ENCODE measurements at regions not wholly inside any gene's neighbourhood (a gene's known extent, or its start where the extent isn't known, plus 50 kb on each side); places are given as distances from the start of the nearest gene placed in this dataset.

DNA sequence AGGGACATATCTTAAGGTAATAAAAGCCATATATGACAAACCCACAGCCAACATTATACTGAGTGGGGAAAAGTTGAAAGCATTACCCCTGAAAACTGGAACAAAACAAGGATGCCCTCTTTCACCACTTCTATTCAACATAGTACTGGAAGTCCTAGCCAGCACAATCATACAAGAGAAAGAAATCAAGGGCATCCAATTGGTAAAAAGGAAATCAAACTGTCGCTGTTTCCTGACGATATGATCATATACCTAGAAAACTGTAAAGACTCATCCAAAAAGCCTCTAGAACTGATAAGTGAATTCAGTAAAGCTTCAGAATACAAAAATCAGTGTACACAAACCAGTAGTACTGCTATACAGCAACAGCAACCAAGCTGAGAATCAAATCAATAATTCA, 53.8 kb upstream of the PSME4 start:
- CTCF ChIA-PET = no interaction called here
- TF ChIP-seq, protein P1, sequence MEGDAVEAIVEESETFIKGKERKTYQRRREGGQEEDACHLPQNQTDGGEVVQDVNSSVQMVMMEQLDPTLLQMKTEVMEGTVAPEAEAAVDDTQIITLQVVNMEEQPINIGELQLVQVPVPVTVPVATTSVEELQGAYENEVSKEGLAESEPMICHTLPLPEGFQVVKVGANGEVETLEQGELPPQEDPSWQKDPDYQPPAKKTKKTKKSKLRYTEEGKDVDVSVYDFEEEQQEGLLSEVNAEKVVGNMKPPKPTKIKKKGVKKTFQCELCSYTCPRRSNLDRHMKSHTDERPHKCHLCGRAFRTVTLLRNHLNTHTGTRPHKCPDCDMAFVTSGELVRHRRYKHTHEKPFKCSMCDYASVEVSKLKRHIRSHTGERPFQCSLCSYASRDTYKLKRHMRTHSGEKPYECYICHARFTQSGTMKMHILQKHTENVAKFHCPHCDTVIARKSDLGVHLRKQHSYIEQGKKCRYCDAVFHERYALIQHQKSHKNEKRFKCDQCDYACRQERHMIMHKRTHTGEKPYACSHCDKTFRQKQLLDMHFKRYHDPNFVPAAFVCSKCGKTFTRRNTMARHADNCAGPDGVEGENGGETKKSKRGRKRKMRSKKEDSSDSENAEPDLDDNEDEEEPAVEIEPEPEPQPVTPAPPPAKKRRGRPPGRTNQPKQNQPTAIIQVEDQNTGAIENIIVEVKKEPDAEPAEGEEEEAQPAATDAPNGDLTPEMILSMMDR (IDR thresholded peaks at IDR 0.05; ENCODE audit: control extremely low read depth, extremely low read depth, low read depth, missing control alignments) = no peak
- no peak for DNase-seq (ENCODE audit: extremely low spot score)
- POLR2A ChIA-PET = no interaction called here

DNA sequence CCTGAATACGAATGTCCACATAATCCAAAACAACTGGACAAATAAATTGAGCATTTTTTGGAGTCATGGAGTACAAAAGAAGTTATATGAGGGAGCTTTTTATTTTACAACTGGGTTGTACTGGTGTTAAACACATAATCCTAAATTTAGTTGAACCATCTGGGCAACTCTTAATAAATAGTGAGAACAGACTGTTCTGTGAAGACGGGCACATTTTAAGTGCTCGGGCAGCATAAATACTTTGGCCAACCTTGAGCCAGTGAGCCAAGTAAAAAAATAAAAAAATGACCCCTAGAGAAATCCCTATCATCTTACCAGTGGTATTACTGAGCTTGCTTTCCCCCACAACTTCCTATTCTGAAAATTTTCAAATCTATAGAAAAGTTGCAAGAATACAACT, 50.9 kb upstream of the PSME4 start:
- ChIA-PET CTCF (interaction anchor here (0.7 to 1.6 kb wide), 2 partner anchors 9 to 16 kb away, joined by 3 to 6 read pairs; no protein-coding TSS in a partner anchor), POLR2A (no interaction called here)
- TF ChIP-seq, protein P1 (IDR thresholded peaks at IDR 0.05; ENCODE audit: control extremely low read depth, extremely low read depth, low read depth, missing control alignments) = no peak
- DNase-seq (ENCODE audit: extremely low spot score) = no peak

DNA sequence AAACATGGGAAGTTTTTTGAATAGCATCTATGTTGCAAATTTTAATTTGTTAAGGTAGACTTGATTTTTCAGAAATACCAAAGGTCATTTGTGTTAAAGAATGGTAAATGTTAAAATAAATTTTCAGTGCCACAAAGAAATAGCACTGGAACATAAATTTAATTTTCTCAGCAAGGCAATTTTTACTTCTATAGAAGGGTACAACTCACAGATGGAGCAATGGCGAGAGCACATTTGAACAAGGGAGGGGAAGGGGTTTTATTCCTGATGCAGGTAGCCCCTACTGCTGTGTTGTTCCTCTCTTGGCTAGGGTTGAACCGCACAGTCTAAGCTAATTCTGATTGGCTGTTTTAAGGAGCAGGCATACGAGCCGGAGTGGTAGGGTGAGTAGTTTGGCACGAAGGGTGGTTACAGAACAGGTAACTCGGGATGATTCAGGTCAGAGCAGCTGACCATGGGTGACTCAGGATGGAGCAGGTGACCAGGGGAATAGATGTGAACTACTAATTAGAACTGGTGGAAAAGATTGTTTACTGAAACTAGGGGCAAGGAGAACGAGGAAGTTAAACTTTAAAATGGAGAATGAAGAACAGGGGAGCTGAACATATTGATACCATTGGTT, 50.1 kb upstream of the PSME4 start:
- DNase-seq (ENCODE audit: extremely low spot score) = no peak
- TF ChIP-seq, protein P1 (IDR thresholded peaks at IDR 0.05; ENCODE audit: control extremely low read depth, extremely low read depth, low read depth, missing control alignments) = no peak
- ChIA-PET POLR2A (no interaction called here), CTCF (interaction anchor here (0.7 to 1.3 kb wide), 2 partner anchors 8 to 17 kb away, joined by 3 read pairs; no protein-coding TSS in a partner anchor)

All from GM10248 (cell line).